GM10248 (cell line): ENCODE measurements at regions not wholly inside any gene's neighbourhood (a gene's known extent, or its start where the extent isn't known, plus 50 kb on each side); places are given as distances from the start of the nearest gene placed in this dataset.

ENCODE experiments used
- CTCF ChIA-PET: fragments of 300-600 bp; sonication (Branson Sonifier 250); formaldehyde crosslinking; extraction: SDS; loops from one replicate; lab custom pipeline; 2021; ENCODE audit warnings: antibody characterized with exemption; lab: Yijun Ruan, JAX
- POLR2A ChIA-PET: fragments of 350-650 bp; sonication (Branson Sonifier 250); formaldehyde crosslinking; extraction: SDS; loops from one replicate; lab custom pipeline; 2020; ENCODE audit warnings: antibody characterized with exemption; lab: Yijun Ruan, JAX
- DNase-seq: peaks from one replicate; pipeline ENCODE4 v3.0.0; 2012; ENCODE audit errors: extremely low spot score
- CTCF ChIP-seq: IDR thresholded peaks from 2 replicates; pipeline ENCODE4 v1.5.1; 2012; ENCODE audit warnings: mild to moderate bottlenecking, low read depth; ENCODE audit errors: extremely low read depth, missing control alignments, control extremely low read depth

GRCh38 chr2:129325151-129325550, 654.3 kb upstream of the RAB6C start:
- TF ChIP-seq CTCF: no peak
- ChIA-PET CTCF (interaction anchor here (1.2 kb wide), 1 partner anchor 12 kb away, joined by 3 read pairs; no protein-coding TSS in a partner anchor), POLR2A (no interaction called here)
- DNase-seq: no peak

GRCh38 chr2:129329574-129329973, 649.9 kb upstream of the RAB6C start:
- TF ChIP-seq CTCF: no peak
- CTCF ChIA-PET: no interaction called here
- POLR2A ChIA-PET: no interaction called here
- no peak for DNase-seq

- no peak for TF ChIP-seq CTCF
- DNase-seq: no peak
- ChIA-PET POLR2A (no interaction called here), CTCF (no interaction called here)
Observed at GRCh38 chr2:129330504-129330903, 649.0 kb upstream of the RAB6C start.

- ChIA-PET CTCF (no interaction called here), POLR2A (no interaction called here)
- no peak for TF ChIP-seq CTCF
- DNase-seq: no peak
Observed at GRCh38 chr2:129331638-129332037, 647.8 kb upstream of the RAB6C start.

- POLR2A ChIA-PET: no interaction called here
- TF ChIP-seq CTCF: no peak
- no peak for DNase-seq
- CTCF ChIA-PET: no interaction called here
Observed at GRCh38 chr2:129334128-129334527, 645.3 kb upstream of the RAB6C start.

- CTCF ChIA-PET: interaction anchor here (1.0 kb wide), 1 partner anchor 9 kb away, joined by 3 read pairs; no protein-coding TSS in a partner anchor
Observed at GRCh38 chr2:129334696-129335410, 644.6 kb upstream of the RAB6C start.

More at GRCh38 chr2:129334696-129335410, 644.6 kb upstream of the RAB6C start:
- no peak for DNase-seq
- POLR2A ChIA-PET: no interaction called here
- no peak for TF ChIP-seq CTCF
